Germinal center (tissue), 1 donor: ENCODE measurements at regions not wholly inside any gene's neighbourhood (a gene's known extent, or its start where the extent isn't known, plus 50 kb on each side); places are given as distances from the start of the nearest gene placed in this dataset.

ENCODE experiments used
- DNase-seq: peaks from one replicate; pipeline ENCODE4 v3.0.0; 2012; ENCODE audit warnings: mixed read lengths, low spot score

DNA sequence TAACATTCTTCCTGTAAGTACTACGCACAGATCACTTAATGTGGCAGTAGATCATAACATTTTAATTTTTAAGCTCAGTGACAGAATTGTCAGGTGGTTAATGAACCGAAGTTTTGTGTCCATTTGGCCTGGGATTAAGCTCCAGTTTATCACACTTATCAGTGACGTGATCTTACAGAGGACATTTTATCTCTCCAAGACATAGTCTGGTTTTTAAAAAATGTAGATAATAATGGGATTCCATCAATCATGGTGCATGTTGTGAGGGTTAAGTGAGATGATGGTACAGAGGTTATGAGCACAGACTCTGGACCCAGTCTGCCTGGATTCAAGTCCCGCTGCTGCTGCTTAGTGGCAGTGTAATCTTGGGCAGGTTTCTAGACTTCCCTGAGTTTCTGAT is 66.0 kb upstream of the ZFAND5 start:
- no peak for DNase-seq

DNA sequence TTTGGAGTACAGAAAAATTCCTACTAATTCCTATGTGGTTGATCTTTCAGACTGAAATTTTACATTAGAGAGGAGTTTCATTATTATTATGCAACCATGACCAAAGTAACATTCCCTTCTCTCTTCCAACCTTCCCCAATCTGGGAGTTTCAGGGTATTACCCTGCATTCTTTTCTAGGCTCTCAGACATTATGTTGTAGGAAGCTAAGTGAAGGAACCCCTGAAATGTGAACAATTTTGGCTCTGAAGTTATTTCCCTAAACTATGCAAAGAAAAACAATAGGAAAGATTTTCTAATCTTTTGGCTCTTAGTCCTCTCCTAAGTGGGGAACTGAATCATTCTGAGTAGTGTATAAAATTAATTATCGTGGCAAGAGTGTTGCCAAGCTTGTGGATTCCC is 63.3 kb upstream of the ZFAND5 start:
- DNase-seq, result no peak

DNA sequence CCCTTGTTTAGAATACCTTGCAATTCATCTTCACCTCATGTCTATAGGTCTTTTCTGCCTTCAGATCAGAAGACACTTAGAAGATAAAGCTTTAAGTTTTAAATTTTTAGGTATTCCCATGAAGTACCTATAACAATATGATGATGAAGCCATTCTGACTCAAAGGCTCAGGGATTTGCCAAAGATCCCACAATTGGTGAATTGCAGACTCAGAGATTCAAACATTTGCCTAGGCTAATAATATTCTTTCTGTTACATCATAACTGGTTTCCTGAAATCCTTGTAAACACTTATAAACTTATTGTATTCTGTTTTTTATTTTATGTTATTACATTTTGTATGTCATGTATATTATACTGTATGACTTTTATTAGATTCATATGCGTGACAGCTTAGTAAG is 62.8 kb upstream of the ZFAND5 start:
- DNase-seq, result no peak

DNA sequence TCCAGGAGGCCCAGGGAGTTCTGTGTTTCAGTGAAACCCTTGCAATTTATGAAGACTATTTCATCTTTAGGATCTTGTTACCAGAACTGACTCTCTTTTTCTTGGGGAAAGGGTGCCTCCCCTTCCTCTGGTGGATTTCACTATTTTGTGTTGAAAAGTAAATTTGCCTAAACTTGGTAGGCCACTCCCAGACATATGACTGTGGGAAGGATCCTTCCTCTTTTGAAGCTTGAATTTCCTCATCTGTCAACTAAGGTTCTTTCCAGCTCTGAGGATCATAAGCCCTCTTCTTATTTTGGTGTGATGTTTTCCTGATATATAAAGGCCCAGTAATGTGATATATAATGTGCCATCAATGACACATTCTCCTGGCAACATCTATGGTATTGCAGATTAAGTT is 59.1 kb upstream of the ZFAND5 start:
- DNase-seq, result no peak

DNA sequence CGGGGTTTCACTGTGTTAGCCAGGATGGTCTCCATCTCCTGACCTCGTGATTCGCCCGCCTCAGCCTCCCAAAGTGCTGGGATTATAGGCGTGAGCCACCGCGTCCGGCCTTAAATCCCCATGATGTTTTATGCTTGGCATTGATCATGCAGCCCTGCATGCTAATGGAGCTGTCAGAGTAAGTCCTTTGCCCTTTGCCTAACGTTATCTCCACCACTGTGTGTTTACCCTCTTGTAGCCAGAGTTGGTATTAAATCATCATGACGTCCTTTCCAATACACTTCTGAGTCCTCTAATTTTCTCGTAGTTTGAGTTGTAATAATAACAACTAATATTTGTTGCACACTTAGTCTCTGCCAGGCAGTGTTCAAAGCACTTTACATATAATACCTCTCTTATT is 57.2 kb upstream of the ZFAND5 start:
- DNase-seq, result no peak

DNA sequence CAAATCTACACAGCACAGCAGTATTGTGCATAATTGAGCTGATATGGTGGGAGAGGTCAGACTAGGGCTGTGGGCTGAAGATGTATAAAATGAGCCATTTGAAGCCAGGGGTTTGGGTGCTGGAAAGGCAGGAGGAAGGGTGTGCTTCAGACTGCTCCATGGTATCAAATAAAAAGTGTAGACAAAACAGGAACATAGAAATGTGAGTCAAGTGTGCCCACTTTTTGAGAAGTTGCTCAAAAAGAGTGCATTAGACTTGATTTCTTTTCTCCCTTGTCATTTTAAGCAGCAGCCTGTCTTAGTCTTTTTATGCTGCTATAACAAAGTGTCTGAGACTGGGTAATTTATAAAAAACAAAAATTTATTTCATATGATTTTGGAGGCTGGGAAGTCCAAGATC is 55.8 kb upstream of the ZFAND5 start:
- DNase-seq, result no peak

DNA sequence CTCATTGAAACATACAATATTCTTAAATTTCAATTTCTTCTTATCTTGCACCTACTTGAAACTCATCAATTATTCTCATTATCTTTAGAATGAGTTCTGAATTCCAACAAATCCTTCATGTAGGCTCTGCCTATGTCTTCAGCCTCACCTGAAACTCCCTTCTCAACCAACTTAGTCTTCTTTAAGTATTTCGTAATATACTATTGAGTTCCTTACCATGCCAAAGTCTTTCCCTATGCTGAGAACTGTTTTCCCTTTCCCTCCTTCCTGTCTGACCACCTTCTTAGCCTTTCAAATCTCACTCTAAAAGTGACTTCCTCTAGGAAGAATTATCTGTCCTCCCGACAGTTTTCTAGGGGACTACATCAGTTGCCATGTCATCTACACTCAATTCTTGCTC is 50.9 kb upstream of the ZFAND5 start:
- DNase-seq, result no peak

DNA sequence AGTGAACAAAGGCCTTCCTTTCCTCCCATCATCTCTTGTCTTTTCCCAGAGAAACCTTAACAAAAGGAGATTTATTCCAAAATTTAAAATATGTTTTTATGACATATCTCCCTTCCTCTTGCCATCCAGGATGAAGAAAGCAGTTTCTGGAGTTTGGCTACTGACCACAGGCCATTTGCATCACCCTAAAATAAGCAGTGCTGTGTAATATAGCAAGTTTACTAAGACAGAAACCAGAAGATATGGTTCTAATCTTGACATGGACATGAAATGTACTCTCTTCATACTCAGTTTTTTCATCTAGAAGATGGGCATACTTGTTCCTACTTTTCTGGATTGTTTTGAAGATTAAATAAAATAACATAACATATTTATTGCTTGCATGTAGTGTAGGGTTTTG is 50.2 kb upstream of the ZFAND5 start:
- no peak for DNase-seq
